GM03348 (cell line): ENCODE measurements at regions not wholly inside any gene's neighbourhood (a gene's known extent, or its start where the extent isn't known, plus 50 kb on each side); places are given as distances from the start of the nearest gene placed in this dataset.
"Not testable (repeated sequence)": the region's sequence is repeated elsewhere in the genome, so short reads cannot be mapped to it uniquely, and the experiment has no call there.

ENCODE experiments used
- DNase-seq: peaks from one replicate; pipeline ENCODE4 v3.0.0; 2012; ENCODE audit warnings: low spot score

GRCh38 chr12:10453-10852, 56.1 kb upstream of the IQSEC3 start:
- not testable (repeated sequence) for DNase-seq

GRCh38 chr12:10879-11812, 55.4 kb upstream of the IQSEC3 start:
- not testable (repeated sequence) for DNase-seq

DNA sequence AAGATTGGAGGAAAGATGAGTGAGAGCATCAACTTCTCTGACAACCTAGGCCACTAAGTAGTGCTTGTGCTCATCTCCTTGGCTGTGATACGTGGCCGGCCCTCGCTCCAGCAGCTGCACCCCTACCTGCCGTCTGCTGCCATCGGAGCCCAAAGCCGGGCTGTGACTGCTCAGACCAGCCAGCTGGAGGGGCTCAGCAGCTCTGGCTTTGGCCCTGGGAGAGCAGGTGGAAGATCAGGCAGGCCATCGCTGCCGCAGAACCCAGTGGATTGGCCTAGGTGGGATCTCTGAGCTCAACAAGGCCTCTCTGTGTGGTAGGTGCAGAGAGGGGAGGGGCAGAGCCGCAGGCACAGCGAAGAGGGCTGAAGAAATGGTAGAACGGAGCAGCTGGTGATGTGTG, 54.3 kb upstream of the IQSEC3 start:
- DNase-seq = not testable (repeated sequence)

DNA sequence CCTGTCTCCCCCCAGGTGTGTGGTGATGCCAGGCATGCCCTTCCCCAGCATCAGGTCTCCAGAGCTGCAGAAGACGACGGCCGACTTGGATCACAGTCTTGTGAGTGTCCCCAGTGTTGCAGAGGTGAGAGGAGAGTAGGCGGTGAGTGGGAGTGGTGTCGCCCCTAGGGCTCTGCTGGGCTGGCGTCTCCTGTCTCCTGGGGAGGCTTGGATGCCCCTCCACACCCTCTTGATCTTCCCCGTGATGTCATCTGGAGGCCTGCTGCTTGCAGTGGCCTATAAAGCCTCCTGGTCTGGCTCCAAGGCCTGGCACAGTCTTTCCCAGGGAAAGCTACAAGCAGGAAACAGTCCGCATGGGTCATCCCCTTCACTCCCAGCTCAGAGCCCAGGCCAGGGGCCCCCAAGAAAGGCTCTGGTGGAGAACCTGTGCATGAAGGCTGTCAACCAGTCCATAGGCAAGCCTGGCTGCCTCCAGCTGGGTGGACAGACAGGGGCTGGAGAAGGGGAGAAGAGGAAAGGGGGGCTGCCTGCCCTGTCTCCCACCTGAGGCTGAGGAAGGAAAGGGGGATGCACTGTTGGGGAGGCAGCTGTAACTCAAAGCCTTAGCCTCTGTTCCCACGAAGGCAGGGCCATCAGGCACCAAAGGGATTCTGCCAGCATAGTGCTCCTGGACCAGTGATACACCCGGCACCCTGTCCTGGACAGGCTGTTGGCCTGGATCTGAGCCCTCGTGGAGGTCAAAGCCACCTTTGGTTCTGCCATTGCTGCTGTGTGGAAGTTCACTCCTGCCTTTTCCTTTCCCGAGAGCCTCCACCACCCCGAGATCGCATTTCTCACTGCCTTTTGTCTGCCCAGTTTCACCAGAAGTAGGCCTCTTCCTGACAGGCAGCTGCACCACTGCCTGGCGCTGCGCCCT, 53.6 kb upstream of the IQSEC3 start:
- peak; percentile 2 for DNase-seq

- peak; percentile 1 for DNase-seq
These were observed 52.7 kb upstream of the IQSEC3 start for GRCh38 chr12:13841-14240.

DNA sequence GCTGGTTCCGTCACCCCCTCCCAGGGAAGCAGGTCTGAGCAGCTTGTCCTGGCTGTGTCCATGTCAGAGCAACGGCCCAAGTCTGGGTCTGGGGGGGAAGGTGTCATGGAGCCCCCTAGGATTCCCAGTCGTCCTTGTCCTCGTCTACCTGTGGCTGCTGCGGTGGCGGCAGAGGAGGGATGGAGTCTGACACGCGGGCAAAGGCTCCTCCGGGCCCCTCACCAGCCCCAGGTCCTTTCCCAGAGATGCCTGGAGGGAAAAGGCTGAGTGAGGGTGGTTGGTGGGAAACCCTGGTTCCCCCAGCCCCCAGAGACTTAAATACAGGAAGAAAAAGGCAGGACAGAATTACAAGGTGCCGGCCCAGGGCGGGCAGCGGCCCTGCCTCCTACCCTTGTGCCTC, 51.9 kb upstream of the IQSEC3 start:
- DNase-seq = not testable (repeated sequence)

GRCh38 chr12:15381-15780, 51.2 kb upstream of the IQSEC3 start:
- DNase-seq = not testable (repeated sequence)

DNA sequence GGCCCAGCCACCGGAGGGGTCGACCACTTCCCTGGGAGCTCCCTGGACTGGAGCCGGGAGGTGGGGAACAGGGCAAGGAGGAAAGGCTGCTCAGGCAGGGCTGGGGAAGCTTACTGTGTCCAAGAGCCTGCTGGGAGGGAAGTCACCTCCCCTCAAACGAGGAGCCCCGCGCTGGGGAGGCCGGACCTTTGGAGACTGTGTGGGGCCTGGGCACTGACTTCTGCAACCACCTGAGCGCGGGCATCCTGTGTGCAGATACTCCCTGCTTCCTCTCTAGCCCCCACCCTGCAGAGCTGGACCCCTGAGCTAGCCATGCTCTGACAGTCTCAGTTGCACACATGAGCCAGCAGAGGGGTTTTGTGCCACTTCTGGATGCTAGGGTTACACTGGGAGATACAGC, 50.5 kb upstream of the IQSEC3 start:
- DNase-seq = not testable (repeated sequence)

GRCh38 chr12:16541-16940, 50.0 kb upstream of the IQSEC3 start:
- DNase-seq = not testable (repeated sequence)
